ENCODE measurements at regions not wholly inside any gene's neighbourhood (a gene's known extent, or its start where the extent isn't known, plus 50 kb on each side); places are given as distances from the start of the nearest gene placed in this dataset.

- DNase-seq = no peak
Measured at GRCh38 chr12:5200278-5201087, 156.8 kb downstream of the KCNA5 start.

GRCh38 chr12:5201554-5202218, 158.0 kb downstream of the KCNA5 start:
- DNase-seq = no peak

DNA sequence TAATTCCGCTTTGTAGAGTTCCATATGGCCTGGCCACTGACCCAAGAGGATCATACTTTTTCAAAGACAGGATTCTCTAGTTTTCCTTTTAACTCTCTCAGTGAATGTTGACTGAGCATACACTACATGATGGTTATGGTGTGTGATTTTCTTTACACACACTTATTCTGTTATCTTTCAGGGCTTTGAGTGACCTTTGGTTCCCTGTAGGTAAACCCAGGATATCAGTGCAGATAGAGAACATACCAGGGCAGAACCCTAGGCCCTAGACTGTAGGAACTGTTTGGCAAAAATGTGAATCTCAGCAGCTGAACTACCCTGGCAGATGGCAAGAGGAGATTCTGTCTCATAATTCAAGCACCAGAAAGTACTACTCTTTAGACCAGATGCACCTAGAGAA, 159.6 kb downstream of the KCNA5 start:
- no peak for DNase-seq

DNA sequence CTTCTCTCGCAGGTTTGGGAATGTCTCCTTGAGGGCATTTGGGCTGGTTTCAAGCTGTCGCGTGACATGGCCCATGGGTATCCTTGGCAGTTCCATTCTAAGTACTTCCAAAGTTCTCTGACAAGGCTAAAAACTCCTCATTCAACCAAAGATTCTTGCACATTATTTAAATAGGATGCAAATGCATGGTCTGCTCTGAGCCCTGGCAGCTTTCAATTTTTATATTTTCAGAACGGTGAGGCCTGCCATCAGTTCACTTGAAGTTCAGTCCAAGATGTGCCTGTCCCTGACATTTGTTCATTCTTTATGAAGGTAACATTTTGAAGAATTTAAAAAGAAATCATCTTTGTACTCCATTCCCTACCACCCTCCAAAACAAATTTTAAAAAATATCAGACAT, 160.0 kb downstream of the KCNA5 start:
- DNase-seq = no peak

GRCh38 chr12:5204271-5204670, 160.6 kb downstream of the KCNA5 start:
- no peak for DNase-seq

DNA sequence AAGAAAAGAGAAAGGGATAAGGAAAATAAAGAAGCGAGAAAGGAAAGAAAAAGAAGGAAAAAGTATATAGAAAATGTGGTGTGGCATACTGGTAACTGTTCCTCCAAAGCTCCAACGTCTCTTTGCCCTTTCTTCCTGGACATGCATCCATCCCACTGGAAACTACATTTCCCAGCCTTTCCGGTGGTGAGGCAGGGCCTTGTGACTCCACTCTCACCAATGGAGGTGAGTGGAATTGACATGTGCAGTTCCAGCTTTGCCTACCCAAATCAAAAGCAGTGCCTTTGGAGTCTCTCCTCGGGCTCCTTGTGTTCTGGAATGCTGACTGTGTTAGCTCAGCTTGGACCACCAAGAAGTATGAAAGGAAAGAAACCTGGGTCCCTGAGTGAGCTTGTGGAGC, 161.2 kb downstream of the KCNA5 start:
- DNase-seq = no peak

GRCh38 chr12:5206401-5207175, 162.9 kb downstream of the KCNA5 start:
- no peak for DNase-seq

- DNase-seq = peak; percentile 91
Measured at GRCh38 chr12:5210179-5210922, 166.7 kb downstream of the KCNA5 start.

DNA sequence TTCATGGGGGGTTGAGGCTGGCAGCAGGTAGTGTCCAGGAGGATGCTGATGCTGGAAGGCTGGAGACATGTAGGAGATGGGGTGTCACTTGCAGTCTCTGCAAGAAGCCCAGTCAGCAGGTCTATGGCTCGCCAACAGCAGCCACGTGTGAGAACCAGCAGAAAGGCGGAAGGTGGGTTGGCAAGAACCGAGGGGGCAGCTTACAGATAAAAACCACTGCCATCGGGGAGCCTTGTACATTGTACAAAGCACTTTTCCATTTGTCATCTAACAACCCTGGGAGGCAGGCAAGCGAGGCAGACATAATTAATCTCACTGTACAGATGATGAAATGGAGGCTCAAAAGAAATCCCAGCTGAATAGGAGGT, 167.2 kb downstream of the KCNA5 start:
- DNase-seq = peak; percentile 84

GRCh38 chr12:5213336-5213735, 169.7 kb downstream of the KCNA5 start:
- no peak for DNase-seq

DNA sequence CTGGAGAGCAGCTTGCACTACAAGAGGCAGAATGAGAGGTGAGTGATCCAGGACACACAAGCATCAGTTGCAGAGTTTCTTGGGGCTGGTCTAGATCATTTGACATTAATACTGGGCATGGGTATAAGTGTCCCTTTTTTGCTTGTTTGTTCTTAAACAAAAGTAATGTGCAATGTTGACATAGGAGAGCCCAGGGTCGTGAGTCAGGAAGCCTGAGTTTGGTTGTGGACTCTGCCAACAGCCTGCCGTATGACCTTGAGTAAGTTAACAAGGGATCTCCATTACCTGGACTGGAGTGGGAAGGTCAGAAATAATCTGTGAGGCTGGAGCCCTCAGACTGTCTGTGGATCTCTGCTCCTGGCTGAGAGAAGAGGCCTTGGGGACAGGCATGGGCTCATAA, 170.3 kb downstream of the KCNA5 start:
- no peak for DNase-seq

- no peak for DNase-seq
Measured at GRCh38 chr12:5217936-5218335, 174.3 kb downstream of the KCNA5 start.

GRCh38 chr12:5220099-5220498, 176.4 kb downstream of the KCNA5 start:
- no peak for DNase-seq

- no peak for DNase-seq
Measured at GRCh38 chr12:5220835-5221234, 177.2 kb downstream of the KCNA5 start.

DNA sequence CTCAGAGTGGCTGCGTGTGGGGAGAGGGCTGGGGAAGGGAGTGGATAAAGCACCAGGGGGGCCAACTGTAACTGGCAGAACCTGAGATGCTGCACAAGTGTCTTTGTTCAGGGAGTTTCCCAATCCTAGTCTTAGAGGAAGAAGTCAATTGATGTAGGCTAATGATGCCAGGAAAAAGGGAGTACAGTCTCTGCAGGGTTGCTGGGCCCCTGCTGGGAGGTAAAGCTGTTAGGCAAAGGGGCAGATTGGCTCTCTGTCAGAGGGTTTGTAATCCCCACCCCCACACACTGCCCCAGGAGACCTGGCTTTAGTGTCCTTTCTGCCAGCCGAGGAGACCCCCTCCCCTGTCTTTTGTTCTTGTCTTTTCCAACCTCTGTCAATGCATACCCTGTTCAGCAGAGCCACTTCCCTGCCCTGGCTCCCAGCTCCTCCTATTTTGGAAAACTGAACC, 178.4 kb downstream of the KCNA5 start:
- peak; percentile 74 for DNase-seq

DNA sequence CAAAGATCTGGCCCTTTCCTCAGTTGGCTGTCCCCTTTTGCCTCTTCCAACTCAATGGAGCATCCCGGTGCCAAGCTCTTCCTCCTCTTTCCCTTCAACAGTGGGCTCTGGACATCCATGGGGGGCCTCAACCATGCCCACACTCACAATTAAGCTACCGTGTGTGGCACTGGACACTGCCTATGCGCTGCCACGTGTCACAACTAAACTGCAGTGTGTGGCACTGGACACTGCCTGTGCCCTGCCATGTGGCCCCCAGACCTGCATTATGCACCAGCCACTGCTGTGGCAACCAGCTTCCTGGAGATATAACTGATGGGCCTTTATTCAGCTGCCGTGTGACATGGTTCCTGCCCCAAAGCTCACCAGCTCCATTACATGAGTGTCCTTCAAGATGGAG, 179.1 kb downstream of the KCNA5 start:
- no peak for DNase-seq

DNA sequence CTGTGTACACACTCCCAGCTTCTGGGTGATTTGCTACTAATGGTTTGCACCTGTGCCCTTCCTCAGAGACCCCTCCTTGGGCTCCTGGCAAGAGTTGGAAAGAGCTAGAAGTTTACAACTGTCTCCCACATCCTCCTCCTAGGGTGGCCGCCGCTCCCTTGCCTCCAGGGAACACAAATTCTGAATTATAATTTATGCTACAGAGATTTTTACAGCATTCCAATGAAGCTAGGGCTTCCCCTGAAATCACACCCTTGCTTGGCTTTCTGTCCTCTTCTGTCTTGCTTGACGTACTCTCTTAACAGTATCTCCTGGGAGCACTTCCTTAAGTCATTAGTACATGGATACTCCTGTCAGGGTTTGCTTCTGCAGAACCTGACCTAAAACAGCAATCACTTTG, 180.2 kb downstream of the KCNA5 start:
- no peak for DNase-seq

- no peak for DNase-seq
Measured at GRCh38 chr12:5226581-5226980, 182.9 kb downstream of the KCNA5 start.

- no peak for DNase-seq
Measured at GRCh38 chr12:5227708-5228373, 184.2 kb downstream of the KCNA5 start.

DNA sequence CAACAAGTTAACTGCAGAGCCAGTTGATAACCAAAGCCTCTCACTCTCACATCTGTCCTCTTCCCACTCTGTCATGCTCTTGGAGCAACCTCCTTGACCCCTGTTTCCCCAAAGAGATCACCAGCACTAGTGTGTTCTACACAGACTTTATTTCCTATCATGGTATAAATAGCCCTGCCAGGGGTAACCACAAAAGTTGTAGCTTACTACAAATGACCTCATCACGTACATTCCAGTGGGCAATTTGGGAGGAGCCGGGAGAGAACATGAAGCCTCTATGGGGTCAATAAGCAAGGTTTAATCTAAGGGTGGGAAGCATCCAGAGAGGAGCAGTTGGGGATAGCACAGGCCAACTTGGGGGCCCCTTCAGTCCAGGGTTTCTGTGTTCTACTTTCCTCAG, 186.5 kb downstream of the KCNA5 start:
- no peak for DNase-seq

DNA sequence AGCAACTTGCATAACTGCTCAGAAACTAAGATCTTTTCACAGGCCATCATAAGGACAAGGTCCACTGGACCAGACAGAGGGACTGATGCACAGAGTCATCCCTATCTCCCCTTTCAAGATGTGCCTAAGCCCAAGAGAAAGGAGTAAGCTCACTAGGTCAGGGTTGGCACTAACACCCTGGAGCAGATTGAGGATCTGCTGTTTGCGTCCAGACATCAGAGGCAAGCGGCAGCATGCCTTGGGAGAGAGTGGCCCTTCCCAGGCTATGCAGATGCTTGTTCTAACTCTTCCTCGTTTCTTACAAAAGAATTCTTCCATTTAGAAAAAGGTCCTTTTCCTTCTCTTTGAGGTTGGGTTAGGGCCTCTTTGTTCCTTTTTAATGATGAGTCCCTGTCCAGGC, 187.2 kb downstream of the KCNA5 start:
- peak; percentile 29 for DNase-seq

DNA sequence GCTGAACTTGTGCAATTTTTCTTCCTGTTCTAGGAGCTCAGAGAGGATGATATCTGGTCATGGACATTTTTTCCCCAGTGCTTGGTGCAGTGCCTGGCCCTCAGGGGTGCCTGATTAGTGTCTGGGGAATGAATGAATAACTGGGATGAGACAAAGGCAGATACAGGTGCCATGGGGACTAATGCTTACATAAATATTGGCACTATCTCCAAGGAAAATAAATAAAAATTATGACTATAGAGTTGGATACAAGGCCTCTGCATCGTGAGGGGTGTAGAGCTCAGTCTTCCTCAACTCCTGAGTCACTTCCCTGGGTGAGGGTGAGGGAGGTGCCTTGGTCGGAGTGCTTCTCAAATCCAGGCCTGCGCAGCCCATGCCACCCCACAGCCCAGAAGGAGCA, 188.6 kb downstream of the KCNA5 start:
- DNase-seq = no peak
